HG03354 (cell line): ENCODE measurements at regions not wholly inside any gene's neighbourhood (a gene's known extent, or its start where the extent isn't known, plus 50 kb on each side); places are given as distances from the start of the nearest gene placed in this dataset.
"Not testable (repeated sequence)": the region's sequence is repeated elsewhere in the genome, so short reads cannot be mapped to it uniquely, and the experiment has no call there.

Experiments used
- ATAC-seq: cut with Tn5 transposase; IDR thresholded peaks from one replicate; pipeline ENCODE4 v1.9.1; 2021; ENCODE audit warnings: mild to moderate bottlenecking; ENCODE audit not compliant: unreplicated experiment, poor library complexity, severe bottlenecking

DNA sequence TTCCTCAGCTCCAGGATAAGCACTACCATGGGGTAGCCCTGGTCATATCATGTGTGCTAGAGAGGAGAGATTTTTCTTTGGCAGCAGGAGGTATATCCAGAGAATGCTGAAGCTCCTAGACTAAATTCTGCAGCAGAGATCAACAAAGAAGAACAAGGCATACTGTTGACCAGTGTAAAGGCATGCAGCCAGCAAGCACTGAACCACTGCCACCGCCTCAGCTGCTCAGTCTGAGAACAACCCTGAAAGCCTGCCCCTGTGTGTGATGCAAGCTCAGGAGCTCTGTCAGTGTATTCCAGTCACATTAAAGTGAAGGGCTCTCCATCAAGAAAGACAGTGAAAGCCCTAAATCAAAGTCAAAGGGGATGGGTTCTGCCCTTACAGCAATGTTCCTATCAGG is 439.5 kb upstream of the CD180 start:
- ATAC-seq = no peak

DNA sequence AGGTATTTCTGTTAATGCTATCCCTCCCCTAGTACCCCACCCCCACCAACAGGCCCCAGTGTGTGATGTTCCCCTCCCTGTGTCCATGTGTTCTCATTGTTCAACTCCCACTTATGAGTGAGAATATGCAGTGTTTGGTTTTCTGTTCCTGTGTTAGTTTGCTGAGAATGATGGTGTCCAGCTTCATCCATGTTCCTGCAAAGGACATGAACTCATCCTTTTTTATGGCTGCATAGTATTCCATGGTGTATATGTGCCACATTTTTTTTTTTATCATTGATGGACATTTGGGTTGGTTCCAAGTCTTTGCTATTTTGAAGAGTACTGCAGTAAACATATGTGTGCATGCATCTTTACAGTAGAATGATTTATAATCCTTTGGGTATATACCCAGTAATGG is 430.5 kb upstream of the CD180 start:
- not testable (repeated sequence) for ATAC-seq

- ATAC-seq = no peak
Measured at GRCh38 chr5:67623078-67623477, 426.5 kb upstream of the CD180 start.

- no peak for ATAC-seq
Measured at GRCh38 chr5:67620424-67621397, 424.1 kb upstream of the CD180 start.

- ATAC-seq = no peak
Measured at GRCh38 chr5:67619636-67620035, 423.0 kb upstream of the CD180 start.

DNA sequence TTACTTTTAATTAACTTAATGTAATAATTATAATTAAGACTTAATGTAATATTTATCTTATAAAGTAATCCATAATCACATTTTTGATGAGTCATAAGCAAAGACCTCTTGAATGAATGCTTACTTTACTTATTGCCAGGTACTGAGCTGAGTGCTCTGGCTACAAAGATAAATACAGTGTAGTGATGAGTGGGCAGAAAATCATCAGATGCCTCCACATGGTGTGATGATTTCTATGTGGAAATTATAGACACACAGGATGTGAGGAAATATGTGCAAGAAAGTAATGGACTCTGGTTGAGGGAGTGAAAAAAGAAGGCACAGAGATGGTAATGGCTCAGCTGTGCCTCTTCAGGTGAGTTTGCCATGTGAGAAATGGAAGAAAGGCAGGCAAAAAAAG is 422.6 kb upstream of the CD180 start:
- no peak for ATAC-seq

GRCh38 chr5:67617051-67617450 is 420.5 kb upstream of the CD180 start:
- no peak for ATAC-seq

DNA sequence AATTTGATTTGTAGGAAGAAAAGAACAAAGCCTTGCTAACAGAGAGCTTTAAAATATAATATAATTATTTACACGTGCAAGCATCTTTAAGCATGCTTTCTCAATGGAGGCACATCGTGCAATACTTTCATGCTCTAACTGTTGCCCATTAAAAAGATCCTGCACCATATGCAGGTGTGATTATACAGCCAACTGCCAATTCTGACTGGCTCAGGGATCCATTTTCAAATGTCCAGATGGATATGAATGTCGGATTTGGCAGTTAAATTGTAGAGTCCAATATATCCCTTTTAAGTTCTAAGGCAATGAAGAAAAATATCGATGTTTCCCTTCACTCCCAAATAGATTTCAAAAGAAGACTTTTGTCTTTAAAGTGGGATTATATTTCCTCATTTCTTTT is 416.4 kb upstream of the CD180 start:
- no peak for ATAC-seq

DNA sequence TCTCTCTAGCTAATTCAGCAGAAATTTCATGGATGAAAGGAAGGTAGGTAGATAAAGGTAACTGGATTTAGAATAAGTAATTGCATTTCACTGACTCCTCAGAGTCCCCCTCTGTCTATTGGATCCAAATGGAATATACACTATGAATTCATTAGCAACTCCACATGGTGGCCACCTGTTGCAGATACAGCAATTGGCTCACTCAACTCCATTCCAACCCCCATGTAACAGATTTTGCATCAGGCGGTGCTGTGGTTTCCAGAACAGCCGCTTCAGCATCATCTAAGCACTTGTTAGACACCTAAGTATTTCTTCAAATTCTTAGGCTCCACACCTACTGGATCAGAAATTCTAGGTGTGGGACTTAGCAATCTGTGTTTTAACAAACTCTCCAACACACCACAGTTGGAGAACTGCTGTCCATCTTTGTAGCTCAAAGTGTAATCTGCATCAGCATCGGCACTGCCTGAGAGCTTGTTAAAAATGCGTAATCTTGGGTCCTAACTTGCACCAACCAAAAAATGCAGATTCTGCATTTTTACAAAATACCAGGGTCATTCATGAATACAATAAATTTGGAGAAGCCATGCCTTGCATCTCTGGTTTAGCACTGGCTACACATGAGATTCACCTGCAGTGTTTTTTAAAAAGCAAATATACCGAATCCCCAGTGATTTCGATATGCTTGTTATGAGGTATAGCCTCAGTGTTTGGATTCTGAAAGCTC is 413.8 kb upstream of the CD180 start:
- ATAC-seq = no peak

GRCh38 chr5:67607958-67608357 is 411.4 kb upstream of the CD180 start:
- ATAC-seq = no peak

GRCh38 chr5:67606586-67606947 is 410.0 kb upstream of the CD180 start:
- ATAC-seq = no peak

DNA sequence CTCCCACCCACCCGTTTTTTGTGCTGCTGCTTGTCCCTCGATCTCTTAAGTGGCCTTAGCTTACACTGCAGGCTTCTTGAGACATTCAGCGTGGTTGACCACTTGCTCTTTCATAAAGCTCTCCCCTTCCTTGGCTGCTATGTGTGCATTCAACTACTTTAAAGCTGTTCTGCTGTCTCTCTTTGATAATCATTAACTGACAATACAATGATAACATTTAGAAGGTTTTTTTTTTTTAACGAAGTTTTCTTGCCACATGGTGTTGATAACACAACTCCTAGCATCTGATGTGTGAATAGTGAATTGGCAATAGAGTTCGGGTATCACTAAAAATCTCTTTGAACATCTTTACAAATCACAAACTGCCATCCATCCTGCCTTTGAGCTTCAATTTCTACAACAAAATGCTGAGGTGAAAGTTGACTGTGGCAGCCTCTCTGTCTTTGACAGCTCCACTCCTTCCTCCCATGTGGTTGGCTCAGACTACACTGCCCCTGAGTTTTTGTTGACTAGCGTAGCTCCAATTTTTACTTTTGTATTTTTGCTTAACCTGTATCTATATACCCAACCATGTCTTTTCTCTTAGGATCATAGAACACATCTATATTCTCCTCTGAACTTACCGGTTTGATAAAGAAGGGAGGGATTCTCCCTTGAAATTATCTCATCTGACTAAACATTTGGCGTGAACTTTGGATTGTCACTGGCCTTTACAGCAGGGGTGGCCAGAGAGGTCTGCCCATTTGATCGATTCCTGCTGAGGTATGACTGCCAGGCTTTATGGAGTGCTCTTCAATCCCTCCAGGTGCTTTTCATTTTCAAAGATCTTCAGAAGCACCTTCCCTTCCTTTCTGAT is 409.4 kb upstream of the CD180 start:
- ATAC-seq = no peak

DNA sequence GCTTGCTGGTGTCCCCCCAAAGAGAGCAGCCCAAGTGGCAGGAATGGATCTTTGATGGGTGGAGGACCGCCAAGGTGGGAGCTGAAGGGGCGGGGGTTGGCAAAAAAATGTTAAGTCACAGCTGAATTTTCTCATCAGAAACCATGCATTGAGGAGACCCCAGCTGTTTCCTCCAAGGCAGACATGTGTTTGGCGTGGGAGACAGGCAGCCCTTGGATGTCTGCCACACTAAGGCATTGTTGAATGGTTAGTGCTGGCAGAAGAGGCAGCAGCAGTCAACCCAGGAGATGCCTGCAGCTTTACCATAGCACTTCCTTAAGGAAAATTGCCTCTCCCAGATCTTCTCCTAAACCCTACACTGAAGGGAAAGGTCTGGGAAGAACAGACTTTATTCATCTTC is 394.9 kb upstream of the CD180 start:
- ATAC-seq = no peak

DNA sequence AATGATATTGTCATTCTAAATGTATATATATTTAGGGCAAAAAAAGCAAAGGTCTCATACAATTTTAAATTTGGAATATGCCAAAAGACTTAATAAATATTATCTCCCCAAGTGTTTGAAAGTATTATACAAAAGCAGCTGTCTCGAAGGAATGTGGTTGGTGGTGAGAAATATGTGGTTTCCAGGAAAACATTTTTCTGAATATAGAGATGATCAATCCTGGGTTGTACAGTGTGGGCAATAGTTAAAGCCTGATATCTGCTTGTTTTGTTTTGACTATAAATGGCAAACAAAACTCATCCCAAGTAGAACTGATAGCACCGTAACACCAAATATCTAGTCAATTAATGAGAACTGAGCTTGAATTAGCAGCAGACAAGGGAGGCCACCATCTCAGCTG is 391.8 kb upstream of the CD180 start:
- ATAC-seq = no peak

DNA sequence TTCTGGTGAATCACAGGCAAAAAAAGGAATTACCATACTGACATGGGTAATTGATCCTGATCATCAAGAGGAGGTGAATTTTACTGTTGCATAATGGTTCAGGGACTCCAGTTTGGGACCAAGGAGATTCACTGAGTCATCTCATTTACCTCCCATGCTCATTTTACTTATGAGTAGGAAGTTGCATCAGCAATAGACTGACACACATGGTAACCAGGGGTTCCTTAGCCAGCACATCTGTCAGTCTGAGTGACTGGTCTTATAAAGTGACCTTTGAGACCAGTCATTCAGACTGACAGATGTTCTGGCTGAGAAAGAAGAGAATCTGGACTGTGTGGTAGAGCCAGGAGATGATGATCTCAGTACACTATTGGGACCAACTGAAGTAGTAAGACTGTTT is 384.6 kb upstream of the CD180 start:
- no peak for ATAC-seq

DNA sequence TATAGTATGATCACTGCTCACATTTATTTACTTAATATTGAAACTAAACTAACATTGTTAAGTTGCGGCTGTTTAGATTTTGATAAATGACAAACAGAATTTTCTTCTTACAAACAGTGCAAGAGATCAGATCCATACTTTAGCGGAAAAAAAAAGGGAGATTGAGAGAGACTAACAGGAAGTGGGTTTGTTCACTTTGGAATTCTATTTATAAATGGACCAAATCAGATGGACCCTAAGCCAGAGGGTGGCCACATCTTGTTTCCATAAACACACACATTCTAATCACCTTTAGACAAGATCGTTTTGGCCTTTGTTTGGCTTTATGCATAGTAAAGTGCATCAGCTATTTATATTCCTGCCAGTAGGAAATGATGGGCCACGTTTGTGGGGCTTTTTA is 381.4 kb upstream of the CD180 start:
- ATAC-seq = no peak

DNA sequence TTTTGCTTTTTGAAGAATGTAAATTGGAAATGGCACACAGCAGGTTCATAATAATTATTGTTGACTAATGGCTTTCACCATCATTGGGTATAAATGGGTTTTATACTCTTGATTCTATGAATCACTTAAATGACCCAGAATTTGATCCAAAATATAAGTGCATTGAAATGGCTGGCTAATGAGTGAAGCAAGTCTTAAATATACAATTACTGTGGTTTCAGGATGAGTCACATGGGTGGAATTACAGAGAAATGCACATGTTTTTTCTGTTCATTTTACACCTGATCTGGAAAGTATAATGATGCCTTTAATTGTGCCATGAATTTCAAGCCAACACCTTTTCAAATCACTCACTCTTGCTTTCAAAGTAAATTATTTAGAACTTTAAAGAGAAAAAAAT is 380.8 kb upstream of the CD180 start:
- ATAC-seq = no peak

GRCh38 chr5:67576112-67576511 is 379.5 kb upstream of the CD180 start:
- ATAC-seq = no peak

GRCh38 chr5:67575087-67575486 is 378.5 kb upstream of the CD180 start:
- no peak for ATAC-seq
